SK-N-MC (cell line): ENCODE measurements at regions not wholly inside any gene's neighbourhood (a gene's known extent, or its start where the extent isn't known, plus 50 kb on each side); places are given as distances from the start of the nearest gene placed in this dataset.

Experiments
- EZH2 ChIP-seq: fragments of 200-600 bp; sonication (generic); IDR thresholded peaks from one replicate; pipeline ENCODE4 v1.6.1; 2017; ENCODE audit warnings: antibody characterized with exemption
- POLR2AphosphoS5 ChIP-seq: IDR thresholded peaks from 2 replicates; pipeline ENCODE4 v1.6.1; 2012; ENCODE audit warnings: mild to moderate bottlenecking, low read depth, low read length, borderline replicate concordance

GRCh38 chrX:8313844-8314243 is 142.8 kb upstream of the VCX2 start:
- TF ChIP-seq EZH2: no peak
- no peak for TF ChIP-seq POLR2AphosphoS5
